Inflammatory macrophage treated with lipopolysaccharide for 1 hour (primary cell): ENCODE measurements at regions not wholly inside any gene's neighbourhood (a gene's known extent, or its start where the extent isn't known, plus 50 kb on each side); places are given as distances from the start of the nearest gene placed in this dataset.
"Not testable (repeated sequence)": the region's sequence is repeated elsewhere in the genome, so short reads cannot be mapped to it uniquely, and the experiment has no call there.

Experiments
- DNase-seq, 2 donors: peaks; one replicate each; pipeline ENCODE4 v3.0.0-alpha.2; 2020 to 2022

DNA sequence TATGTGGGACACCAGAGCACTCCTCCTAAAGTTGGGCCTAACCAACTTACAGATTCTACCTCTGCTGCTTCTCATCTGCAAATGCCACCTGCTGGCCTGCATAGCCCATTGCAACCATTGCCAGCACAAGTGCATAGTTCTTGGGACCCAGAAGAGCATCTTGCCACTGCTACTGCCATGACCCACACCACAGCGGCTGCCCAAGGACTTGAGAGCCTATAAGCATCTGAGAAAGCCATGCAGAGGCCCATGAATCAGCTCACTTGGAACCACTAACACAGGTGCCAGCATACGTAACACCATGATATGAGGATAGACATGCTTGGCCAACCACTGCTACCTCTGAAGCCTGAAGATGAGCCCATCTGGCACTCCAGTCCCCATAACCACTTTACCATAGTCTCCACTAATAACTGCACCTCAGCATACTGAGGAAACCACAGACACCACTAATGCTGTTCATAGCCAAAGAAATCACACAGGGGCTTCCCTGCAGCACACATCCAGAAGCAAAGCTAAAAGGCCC, 258.1 kb upstream of the AGTR2 start:
- DNase-seq = no peak

DNA sequence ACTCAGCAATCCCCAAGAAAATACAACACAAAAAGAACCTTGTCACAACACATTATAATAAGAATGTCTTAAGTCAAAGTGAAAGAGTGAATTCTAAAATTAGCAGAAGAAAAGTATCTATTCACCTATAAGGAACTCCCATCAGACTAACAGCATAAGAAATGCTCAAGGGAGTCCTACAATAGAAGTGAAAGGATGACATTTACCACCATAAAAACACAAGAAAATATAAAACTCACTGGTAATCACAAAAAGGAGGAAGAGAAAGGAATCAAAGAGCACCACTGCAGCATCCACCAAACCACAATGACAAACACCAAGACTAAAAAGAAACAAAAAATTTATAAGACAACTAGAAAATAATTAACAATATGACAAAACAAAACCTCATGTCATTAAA, 257.0 kb upstream of the AGTR2 start:
- DNase-seq = no peak

DNA sequence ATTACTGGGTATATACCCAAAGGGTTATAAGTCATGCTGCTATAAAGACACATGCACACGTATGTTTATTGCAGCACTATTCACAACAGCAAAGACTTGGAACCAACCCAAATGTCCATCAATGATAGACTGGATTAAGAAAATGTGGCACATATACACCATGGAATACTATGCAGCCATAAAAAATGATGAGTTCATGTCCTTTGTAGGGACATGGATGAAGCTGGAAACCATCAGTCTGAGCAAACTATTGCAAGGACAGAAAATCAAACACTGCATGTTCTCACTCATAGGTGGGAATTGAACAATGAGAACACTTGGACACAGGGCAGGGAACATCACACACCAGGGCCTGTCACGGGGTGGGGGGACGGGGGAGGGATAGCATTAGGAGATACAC, 254.9 kb upstream of the AGTR2 start:
- DNase-seq = not testable (repeated sequence)

DNA sequence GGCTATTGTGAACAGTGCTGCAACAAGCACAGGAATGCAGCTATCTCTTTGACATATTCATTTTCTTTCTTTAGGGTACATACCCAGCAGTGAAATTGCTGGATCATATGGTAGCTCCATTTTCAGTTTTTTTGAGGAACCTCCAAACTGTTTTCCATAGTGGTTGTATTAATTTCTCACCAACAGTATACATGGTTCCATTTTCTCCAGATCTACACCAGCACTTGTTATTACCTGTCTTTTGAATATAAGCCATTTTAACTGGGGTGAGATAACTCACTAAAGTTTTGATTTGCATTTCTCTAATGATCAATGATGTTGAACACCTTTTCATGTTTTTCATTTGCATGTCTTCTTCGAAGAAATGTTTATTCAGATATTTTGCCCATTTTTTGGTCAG, 241.1 kb upstream of the AGTR2 start:
- DNase-seq = no peak

DNA sequence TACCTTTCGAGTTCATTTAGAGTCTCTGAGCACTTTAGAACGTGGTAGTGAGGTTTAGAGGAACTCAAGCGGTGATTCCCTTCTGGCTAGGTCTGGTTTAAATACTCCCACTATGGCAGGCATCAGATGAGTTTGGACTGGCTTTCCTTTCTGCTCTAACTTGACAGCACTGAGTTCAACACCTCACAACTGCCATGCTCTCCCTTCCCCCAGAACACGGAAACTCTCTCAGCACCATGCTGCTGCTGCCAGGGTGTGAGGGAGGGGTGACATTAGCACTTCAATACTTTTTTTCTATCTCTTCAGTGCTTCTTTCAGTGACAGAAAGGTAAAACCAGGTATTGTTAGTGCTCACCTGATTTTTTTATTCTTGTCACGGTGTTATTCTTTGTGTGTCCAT, 234.5 kb upstream of the AGTR2 start:
- no peak for DNase-seq

DNA sequence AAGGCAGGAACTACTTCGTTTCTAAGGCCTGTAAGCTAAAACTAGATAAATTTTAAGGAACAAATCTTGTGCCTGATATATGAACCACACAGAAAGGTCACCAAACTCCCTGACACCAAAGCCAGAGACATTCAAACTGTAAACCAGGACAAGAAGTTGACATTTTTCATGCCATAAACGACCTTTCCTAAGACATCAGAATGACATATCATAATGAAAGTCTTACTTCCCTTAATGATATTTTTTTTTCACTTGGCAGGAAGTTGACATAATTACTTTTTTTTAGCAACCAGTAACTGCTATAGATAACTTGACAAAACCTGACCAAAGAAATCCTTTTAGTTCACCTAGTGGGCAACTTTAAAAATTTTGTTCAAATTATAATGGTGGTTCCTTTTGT, 231.5 kb upstream of the AGTR2 start:
- DNase-seq = peak; percentile 1 to 38

DNA sequence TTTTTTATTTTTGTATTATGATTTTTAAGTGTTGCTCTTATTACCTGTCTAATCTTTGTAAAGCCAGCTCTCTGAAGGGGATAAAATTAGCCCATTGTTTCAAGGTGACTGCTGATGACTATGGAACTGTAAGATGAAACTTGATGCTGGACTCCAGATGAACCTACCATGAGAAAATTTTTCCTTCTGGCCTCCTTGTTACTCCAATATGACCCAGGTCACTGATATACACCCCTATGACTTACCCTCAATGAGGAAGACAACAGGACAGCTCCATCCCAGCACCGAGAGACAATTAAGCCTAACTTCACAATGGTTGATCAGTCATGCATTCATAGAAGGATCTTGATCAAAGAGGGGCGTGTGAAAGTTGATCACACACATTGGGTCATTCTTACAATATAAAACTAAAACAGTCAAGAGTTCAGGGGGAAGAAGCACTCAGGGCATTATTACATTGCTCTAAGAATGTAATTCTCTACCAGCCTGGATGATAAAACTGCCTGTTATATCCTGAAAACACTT, 230.8 kb upstream of the AGTR2 start:
- DNase-seq = no peak

DNA sequence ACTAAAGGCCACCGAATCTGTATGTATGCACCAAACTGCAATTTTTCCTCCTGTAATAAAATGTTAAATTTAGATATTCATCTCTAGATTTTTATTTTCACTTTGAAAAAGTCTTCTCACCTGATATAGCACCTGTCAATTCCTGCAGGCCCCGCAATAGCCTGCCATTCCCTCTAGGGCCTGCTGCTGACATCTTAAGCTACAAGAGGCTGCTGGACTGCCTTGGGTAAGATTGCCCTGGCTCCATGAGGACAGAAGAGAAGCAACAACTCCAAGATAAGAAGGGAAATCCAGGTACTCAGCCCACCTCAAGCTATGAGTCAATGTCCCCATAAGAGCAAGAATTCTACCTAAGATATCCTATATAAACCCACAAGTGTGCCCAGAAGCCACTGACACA, 230.2 kb upstream of the AGTR2 start:
- DNase-seq = no peak

DNA sequence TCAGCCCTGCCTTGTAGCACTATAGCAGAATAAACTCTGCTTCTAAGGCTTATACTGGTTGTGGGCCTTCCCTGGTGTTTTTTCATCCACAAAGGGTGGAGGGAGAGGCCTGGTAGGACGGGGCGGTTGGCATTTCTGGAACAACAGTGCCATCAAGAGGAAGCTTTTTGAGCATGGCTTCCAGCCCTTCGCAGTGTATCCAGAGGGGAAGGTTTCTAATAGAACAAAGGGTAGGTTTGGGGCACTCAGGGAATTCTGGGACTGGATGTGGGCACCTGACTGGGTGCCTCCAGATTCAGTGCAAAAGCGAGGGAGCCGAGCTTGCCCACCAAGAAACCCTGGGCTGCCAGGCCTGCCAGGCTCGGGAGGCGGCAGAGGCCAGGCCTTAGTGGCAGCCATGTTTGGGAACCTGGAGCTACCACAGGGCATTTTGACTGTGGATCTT, 229.6 kb upstream of the AGTR2 start:
- DNase-seq = peak; percentile 9 to 93

DNA sequence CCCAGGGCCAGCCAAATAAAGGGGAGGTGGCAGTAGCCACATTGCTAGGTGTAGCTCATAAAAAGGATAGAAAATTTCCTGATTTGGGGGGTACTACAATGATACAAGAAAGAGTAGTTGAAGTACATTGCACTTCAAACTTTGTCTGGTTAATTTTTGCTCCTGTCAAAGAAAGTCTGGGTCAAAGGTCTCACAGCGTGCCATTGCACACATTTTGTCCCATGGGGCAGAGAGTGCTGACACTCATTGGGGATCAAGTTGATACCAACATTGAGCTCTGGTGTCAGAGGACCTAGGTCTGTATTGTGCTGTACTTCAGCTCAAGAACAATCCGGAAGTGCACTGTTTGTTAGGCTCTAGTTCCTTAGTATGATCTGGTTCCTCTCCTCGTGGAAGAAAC, 229.2 kb upstream of the AGTR2 start:
- DNase-seq = no peak

DNA sequence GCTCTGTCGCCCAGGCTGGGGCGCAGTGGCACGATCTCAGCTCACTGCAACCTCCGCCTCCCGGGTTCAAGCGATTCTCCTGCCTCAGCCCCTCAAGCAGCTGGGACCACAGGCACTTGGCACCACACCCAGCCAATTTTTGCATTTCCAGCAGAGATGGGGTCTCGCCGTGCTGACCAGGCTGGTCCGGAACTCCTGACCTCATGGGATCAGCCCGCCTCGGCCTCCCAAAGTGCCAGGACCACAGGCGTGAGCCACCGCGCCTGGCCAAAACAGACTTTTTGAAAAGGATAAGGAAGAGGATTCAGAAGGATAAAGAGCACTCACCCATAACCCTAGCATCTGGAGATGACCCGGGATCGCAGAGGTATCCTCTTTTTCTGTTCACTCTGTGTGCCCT, 224.5 kb upstream of the AGTR2 start:
- DNase-seq = no peak

DNA sequence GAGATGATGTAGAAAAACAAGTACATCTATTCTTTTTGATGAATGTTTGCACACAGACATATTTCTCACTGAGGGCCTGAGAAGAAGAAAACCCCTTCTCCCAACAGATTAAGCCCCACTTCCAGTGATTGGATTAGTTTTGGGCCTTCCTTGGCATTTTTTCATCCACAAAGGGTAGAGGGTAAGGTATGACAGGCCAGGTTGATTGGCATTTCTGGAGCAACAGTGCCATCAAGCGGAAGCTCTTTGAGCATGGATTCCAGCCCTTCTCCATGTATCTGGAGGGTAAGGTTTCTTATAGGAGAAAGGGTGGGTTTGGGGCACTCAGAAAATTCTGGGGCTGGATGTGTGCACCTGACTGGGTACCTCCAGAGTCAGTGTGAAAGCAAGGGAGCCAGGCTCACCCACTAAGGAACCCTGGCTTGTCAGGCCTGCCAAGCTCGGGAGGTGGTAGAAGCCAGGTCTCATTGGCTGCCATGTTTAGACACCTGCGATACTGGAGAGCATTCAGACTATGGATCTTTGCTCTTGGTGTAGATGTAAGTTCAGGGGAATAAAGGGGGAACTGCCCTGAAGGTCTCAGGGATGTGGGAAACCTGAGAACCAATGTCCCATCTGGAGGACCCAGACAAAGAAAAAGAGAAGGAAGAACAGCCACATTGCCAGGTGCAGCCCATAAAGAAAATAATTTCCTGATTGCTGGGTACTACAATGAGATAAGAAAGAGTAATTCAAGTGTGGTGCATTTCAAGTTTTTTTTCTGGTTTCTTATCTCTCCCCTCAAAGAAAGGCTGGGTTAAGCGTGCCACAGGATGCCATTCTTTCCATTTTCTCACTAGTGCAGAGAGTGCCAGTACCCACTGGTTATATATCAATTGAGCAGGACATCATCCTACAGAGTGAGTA, 222.3 kb upstream of the AGTR2 start:
- DNase-seq = no peak

DNA sequence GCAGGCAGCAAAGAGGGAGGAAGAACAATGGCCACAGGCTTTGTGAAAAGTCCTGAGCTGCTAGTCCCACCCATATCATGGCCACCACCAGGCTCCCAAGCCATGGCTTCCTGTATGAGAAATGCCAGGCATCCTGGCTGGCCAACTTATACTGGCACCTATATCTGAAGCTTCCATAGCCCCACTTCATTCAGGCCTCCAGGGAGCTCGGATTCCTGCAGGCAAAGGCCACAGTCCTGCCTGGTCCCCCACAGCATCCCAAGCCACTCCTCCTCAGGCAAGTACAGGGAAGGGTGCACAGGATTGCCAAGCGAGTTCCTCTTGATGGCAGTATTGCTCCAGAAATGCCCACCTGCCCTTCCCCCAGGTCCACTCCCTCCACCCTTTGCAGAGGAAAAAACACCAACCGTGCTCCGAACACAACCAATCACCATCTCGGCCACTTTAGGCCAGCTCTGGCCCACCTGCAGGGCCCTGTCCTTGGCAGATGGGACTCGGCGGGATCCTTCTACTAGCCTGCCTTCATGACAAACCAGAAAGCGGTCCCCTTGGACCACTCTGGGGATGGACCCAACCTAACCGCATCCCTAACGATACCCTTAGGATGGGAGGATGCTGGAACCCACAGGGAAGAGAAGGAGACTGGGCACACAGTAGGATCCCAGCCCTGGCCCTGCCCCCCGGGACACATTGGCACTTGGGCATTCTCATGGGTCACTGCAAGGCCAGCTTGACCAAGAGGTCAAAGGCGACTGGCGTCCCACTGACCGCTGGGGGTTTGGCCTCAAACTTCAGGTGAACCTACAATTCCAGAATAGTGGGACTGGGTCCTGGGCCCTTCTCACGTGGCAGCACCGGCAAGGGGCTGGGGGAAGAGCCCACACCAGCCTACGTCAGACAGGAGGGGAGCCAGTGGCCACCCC, 220.4 kb upstream of the AGTR2 start:
- no peak for DNase-seq

DNA sequence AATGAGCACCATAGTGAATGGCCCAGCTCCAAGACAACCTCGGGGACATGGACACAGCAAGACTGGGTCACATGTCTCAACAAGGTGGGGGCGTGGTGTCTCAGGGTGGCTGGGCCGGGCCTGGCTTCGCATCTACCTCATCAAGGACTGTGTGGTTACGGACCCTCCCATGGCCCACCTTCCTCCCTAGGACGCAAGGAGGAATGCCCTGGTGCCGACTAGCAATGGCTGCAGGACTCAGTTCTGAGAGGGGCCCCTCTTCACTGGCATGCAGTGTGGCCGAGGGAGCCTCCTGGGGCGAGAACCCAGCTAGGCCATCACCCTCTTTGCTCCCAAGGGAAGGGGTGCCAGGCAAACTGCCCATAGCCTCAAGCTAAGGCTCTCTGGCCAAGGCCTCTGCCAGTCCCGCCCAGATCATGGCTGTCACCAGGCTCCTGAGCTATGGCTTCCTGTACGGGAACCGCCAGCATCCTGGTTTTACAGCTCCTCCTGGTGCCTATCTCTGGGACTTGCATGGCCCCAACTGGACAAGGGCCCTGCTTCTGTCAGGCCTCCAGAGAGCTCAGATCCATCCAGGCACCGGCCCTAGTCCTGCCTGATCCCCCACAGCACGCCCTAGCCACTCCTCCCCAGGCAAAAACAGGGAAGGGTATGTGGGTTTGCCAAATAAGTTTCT, 218.0 kb upstream of the AGTR2 start:
- no peak for DNase-seq

DNA sequence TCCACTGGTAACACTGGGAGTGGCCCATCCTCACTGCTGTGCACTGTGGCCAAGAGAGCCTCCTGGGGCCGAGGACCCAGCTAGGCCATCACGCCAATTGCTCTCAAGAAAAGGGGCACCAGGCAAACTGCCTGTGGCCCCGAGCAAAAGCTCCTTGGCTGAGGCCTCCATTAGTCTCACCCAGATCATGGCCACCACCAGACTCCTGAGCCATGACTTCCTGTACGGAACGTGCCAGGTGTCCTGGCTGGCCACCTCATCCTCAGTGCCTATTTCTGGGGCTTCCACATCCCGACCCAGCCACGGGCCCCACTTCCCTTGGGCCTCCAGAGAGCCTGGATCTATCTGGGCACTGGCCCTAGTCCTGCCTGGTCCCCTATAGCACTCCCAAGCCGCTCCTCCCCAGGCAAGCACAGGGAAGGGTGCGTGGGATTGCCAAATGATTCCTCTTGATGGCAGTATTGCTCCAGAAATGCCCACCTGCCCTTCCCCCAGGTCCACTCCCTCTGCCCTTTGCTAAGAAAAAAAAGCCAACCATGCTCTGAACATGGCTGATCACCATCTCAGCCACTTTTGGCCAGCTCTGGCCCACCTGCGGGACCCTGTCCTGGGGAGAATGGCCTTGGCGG, 212.6 kb upstream of the AGTR2 start:
- DNase-seq = no peak

DNA sequence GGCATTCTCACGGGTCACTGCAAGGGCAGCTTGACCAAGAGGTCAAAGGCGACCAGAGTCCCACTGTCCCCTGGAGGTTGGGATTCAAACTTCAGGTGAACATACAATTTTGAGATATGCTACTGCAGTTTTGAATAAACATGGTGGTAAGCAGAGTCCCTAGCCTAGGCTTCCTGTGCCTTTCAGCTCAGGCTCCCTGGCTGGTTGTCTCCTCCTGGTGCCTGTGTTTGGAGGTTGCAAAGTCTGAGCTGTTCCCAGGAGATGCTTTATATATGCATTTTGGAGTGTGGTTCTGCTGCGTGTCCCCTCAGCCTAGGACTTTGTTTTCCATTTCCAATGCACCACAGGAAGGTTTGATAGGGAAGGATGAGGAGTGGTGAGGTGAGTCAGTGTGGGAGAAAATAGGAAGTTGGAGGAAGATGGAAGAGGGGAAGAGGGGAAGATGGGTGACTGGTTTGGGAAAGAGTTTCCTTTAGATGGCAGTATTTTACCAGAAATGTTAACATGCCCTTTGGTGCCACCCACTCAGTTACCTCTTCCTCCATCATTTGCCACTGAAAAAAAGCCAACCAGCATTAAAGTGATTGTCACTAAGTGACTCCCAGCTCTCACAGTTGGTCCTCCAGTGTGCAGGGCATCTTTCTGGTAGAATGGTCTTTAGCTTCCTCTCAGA, 211.7 kb upstream of the AGTR2 start:
- DNase-seq = peak in 1 of 2 donors; percentile 14

DNA sequence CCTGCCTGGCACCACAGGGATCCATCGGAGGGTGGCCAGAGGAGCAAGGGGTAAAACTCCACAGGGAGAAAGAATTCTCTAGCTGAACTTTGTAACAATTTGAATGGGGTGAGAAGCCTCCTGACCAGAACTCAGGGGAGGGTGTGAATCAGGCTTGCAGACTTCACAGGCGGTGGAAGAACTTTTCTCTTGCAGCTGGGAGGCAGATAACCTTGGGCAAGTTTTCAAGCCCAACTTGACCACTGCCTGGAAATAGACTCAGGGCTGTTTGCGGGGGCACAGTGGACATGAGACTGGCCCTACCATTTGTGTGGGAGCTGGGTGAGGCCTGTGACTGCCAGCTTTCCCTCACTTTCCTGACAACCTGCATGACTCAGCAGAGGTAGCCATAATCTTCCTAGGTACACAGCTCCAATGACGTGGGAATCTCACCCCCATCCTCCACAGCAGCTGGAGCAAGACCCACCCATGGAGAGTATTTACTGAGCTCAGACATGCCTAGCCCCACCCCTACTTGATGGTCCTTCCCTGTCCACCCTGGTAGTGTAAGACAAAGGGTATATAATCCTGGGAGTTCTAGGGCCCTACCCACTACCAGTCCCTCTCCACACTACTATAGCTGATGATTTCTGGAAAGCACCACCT, 210.0 kb upstream of the AGTR2 start:
- no peak for DNase-seq

DNA sequence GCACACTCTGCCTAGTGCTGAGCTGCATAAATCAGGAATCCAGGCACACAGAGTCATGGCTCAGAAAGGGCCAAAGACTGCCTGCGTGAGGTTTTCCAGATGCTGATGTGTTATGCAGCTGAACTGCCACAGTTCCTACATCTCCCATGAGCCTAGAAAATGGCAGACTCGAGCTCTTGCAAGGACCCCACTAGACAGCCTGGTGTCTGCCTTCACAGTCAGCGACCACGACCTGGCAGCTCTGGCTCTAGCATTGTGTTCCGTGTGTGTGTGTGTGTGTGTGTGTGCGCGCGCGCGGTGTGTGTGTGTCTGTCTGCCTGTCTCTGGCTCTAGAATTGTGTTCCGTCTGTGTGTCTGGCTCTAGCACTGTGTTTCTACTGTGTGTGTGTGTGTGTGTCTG, 203.6 kb upstream of the AGTR2 start:
- no peak for DNase-seq

DNA sequence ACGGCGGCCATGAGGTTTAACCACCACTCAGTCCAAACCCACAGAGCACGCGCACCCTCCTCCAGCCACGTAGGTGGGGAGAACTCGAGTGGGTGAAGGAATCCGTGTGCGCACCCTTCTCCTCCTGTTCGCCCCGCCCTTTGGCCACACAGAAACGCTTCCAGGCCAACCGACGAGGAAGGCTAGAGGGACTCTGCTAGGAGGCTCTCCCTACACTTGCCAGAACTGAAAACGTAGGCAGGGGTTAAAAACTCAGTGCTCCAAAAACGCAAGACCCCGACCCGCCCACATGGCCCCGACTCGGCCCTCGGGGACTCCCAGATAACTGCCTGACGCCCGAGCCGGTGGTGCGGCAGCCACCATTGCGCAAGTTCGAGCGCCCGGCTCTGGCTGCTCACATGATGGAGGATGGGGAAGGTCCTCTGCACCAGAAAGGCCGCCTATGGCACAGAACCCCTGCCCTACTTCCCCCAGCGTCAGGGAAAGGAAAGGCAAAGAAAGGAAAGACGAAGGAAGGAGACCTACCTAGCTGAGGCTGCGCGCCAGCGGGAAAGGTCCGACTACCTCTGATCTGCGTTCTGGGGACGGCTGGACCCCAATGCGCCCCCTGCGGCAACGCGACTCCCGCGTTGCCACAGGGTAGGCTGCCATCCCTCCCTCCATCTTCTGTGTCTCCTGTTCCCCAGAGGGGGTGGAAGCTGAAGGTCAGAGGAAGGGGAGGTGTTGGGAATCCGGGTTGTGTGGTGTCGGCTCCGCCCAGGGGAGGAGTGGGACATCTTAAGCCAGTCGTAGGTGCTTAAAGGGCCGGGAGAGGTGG, 201.9 kb upstream of the AGTR2 start:
- DNase-seq = peak; percentile 4 to 9

DNA sequence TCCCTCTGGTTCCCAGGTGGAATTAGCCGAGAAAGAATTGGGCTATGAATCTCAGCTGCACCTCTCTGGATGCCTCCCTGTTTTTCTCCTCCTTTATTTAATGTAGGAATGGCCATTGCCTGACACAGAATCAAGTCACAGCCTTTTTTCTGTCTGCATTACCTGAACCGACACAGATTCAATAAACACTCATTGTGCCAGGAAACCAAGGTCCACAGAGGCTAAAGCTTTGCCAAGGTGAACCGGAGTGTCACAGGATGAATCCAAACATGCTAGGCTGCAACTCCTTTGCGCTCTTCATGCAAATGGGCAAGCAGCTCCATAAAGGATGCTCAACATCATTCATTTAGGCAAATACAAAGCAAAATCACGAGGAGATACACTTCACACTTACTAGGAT, 199.8 kb upstream of the AGTR2 start:
- DNase-seq = no peak
